HG02981 (cell line): ENCODE measurements at regions not wholly inside any gene's neighbourhood (a gene's known extent, or its start where the extent isn't known, plus 50 kb on each side); places are given as distances from the start of the nearest gene placed in this dataset.
"Not testable (repeated sequence)": the region's sequence is repeated elsewhere in the genome, so short reads cannot be mapped to it uniquely, and the experiment has no call there.

Experiments
- ATAC-seq: cut with Tn5 transposase; IDR thresholded peaks from one replicate; pipeline ENCODE4 v1.9.1; 2021; ENCODE audit warnings: mild to moderate bottlenecking, moderate library complexity; ENCODE audit not compliant: unreplicated experiment

GRCh38 chr3:166696103-166696502 is 684.0 kb downstream of the ZBBX start:
- no peak for ATAC-seq

- no peak for ATAC-seq
These were observed 691.4 kb downstream of the ZBBX start for GRCh38 chr3:166688665-166689064.

- ATAC-seq = no peak
These were observed 694.9 kb downstream of the ZBBX start for GRCh38 chr3:166685246-166685645.

- not testable (repeated sequence) for ATAC-seq
These were observed 696.0 kb downstream of the ZBBX start for GRCh38 chr3:166684077-166684476.

GRCh38 chr3:166669781-166670180 is 710.3 kb downstream of the ZBBX start:
- ATAC-seq = no peak

DNA sequence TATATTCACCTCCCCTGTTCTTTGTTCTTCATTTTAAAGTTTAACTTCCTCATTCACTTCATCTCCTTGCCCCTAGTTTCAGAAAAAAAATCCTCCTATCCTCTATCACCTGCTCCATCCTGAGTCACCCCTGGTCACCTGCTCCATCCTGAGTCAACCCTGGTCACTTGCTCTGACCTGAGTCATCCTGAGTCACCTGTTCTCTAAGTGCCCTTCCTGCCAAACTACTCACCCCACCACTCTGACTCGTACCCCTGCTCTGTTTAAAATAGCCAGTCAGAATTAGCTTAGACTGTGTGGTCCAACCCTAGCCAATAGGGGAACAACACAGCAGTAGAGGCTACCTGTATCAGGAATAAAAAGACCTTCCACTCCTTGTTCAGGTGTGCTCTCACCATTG is 716.9 kb downstream of the ZBBX start:
- no peak for ATAC-seq

DNA sequence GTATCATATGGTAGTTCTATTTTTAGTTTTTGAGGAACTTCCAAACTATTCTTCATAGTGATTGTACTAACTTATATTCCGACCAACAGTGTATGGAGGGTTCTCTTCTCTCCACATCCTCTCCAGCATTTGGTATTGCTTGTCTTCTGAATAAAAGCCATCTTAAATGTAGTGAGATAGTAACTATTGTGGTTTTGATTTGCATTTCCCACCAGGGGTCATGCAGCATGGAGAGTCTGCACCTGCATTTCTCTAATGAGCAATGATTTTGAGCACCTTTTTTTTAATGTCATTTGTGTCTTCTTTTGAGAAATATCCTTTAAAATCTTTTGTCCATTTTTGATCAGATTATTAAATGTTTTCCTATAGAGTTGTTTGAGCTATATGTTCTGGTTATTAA is 718.5 kb downstream of the ZBBX start:
- ATAC-seq = no peak

- ATAC-seq = no peak
These were observed 719.1 kb downstream of the ZBBX start for GRCh38 chr3:166660962-166661361.

DNA sequence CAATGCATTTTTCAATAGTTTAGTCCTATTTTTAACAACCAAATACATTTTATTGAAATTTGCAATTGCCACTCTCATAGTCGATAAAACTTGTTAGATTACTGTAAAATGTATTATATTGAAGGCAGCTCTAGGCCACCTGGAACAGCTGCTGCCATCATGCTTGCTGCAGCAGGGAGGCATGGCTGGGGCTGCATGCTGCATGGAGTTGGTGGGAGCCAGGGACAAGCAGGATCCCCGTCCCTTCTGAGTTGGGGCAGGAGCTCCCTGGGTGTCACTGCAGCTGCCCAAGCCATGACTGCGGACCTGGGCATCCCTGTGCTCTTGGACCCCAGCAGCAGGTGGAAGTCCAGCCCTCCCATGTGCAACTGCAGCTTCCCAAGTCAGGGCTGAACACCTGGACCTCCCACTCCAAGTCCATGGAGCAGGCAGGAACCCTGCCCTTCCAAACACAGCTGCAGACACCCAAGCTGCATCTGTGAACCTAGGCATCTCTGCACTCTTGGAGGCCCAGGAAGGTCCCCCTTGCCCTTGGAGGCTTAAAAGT is 742.0 kb downstream of the ZBBX start:
- ATAC-seq = no peak

- ATAC-seq = no peak
These were observed 745.9 kb downstream of the ZBBX start for GRCh38 chr3:166634091-166634746.

GRCh38 chr3:166630190-166630589 is 749.9 kb downstream of the ZBBX start:
- no peak for ATAC-seq

DNA sequence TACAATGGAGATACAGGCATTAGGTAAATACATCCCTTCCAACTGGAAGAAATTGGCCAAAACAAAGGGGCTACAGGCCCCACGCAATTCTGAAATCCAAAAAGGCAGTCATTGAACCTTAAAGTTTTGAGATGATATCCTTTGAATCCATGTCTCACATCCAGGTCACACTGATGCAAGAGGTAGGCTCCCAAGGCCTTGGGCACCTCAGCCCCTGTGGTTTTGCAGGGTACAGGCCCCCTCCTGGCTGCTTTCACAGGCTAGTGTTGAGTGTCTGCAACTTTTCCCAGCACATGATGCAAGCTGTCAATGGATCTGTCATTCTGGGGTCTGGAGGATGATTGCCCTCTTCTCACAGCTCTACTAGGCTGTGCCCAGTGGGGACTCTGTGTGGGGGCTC is 766.7 kb downstream of the ZBBX start:
- no peak for ATAC-seq

DNA sequence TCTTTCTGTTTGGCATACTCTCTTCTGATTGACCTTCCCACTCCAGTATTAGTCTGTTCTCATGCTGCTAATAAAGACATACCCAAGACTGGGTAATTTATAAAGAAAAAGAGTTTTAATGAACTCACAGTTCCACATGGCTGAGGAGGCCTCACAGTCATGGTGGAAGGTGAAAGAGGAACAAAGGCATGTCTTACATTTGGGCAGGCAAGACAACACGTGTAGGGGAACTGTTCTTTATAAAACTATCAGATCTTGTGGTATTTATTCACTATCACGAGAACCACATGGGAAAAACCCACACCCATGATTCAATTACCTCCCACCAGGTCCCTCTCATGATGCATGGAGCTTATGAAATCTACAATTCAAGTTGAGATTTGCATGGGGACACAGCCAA is 767.3 kb downstream of the ZBBX start:
- ATAC-seq = not testable (repeated sequence)

- ATAC-seq = no peak
These were observed 770.8 kb upstream of the BCHE start for GRCh38 chr3:166607933-166608521.

- no peak for ATAC-seq
These were observed 769.8 kb upstream of the BCHE start for GRCh38 chr3:166606988-166607387.

GRCh38 chr3:166593776-166594175 is 756.6 kb upstream of the BCHE start:
- no peak for ATAC-seq

DNA sequence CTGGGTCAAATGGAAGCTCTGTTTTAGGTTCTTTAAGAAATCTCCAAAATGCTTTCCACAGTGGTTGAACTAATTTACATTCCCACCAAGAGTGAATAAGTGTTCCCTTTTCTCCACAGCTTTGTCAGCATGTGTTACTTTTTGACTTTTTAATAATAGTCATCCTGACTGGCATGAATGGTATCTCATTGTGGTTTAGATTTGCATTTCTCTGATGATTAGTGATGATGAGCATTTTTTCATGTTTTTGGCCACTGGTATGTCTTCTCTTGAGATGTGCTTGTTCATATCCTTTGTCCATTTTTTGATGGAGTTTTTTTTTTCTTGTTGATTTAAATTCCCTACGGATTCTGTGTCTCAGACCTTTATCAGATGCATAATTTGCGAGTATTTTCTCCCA is 745.0 kb upstream of the BCHE start:
- ATAC-seq = no peak

- ATAC-seq = no peak
These were observed 743.3 kb upstream of the BCHE start for GRCh38 chr3:166580561-166580960.

DNA sequence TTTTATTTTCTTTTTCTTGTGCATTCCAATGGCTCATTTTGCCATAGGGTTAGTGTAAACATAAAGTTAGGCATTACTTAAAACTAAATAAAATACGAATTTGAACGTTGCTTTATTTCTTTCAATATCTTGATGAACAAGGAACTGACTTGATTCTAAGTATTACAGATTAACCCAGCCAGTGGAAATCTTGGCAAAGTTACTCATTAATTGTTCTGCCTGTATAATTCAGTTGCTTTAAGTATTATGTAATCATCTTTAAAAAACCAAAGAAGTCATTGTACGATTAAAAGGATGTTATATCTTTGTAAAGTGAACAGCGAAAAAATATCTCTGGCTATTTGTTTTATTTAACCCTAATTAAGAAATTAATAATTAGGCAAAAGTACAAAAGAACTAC is 737.9 kb upstream of the BCHE start:
- ATAC-seq = no peak

DNA sequence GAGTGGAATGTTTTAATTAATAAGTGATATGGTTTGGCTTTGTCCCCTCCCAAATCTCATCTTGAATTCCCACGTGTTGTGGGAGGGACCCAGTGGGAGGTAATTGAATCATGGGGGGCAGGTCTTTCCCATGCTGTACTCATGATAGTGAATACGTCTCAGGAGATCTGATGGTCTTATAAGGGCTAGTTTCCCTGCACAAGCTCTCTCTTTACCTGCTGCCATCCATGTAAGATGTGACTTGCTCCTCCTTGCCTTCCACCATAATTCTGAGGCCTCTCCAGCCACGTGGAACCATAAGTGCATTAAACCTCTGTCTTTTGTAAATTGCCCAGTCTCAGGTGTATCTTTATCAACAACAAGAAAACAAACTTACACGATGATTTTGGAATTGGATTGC is 734.5 kb upstream of the BCHE start:
- ATAC-seq = not testable (repeated sequence)

GRCh38 chr3:166570102-166570501 is 732.9 kb upstream of the BCHE start:
- no peak for ATAC-seq

- ATAC-seq = no peak
These were observed 732.4 kb upstream of the BCHE start for GRCh38 chr3:166569589-166569988.

DNA sequence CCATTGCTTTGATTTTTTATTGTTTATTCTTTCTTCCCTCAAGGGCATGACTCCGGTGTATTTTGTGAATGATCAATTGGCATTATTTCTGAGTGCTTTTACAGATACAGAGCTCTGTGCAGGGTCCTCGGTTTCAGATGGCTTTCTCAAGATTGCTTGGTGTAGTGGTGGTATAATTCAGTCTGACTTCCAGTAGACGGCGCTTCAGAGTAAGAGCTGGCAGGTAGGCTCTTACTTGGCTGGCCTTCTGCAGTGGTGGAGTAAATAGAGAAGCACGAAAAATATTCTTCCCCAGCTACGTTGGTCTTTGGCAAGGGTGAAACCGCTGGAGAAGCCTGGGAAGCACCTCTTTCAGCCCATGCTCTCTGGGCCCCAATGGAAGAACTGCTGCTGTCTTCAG is 723.0 kb upstream of the BCHE start:
- ATAC-seq = no peak
